ENCODE measurements at regions not wholly inside any gene's neighbourhood (a gene's known extent, or its start where the extent isn't known, plus 50 kb on each side); places are given as distances from the start of the nearest gene placed in this dataset.

DNA sequence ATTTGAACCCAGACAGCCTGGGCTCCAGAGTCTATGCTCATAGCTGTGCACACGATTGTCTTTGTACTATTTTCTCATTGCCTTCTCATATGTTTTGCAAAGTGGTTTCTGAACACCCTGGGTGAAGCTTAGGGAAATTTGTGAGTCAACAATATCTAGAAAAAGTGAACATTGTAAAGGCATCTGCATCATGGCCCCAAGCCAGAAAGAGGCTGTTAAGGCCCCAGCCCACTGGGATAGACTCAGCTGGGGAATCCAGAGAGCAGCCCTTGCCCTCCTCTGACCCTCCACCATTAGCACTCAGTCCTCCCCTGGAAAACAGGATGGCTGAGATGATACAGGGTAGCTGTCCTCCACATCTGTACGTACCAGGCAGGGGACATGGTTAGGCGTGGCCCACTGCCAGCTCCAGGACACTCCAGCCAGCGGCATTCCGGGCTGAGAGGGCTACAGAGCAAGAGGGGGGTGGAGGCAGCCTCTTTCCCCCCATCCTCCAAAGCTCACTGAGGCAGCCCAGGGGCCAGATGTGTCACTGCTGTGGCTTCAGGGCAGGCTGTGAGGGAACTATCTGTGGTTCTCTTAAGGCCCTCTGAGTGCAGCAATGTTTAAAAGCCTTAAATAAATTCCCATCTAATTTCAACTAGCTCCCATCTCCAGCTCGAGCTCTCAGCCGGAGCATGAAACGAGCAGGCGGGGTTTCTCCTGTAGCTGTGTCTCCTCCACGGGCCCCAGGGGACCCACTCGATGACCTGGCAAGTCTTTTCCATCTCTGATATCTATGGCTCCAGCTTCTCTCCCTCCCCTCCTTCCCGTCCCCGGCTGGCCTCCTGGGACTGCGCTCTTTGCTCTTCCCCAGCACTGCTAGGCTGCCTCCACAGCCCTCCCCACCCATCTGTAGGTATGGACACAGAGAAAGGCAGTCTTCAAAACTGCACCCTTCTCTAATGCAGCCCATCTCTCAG is 209.4 kb upstream of the LRFN2 start:
- DNase-seq (ENCODE audit: low read depth): no peak

DNA sequence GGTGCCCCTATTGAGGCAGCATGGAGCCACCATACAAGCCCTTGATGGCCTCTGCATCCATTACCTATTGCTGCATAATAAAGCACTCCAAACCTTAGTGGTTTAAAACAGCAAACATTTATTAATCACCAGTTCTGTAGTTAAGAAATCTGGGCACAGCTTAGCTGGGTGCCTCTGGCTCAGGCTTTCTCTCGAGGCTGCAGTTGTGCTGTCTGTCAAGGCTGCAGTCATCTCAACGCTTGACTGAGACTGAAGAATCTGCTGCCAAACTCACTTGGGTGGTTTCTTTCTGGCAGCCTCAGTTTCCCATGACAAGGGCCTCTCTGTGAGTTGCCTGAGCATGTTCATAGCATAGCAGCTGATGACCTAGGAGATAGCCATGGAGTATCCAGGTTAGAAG is 207.4 kb upstream of the LRFN2 start:
- no peak for DNase-seq (ENCODE audit: low read depth)

DNA sequence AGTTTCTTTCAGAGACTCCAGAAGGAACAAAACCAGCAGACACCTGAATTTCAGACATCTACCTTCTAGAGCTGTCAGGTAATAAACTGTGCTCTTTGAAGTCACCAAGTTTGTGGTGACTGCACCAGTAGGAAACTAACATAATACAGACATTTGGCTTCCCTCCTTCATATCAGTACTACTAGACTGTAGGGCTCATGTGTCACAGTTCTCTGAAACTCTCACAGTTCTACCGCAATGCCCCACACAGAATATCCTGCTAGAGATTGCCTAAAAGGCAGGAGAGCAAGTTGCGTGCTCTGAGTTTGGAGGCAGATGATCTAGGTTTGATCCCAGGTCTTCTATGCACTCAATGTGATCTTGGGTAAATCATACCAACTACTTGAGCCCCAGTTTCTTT is 205.0 kb upstream of the LRFN2 start:
- no peak for DNase-seq (ENCODE audit: low read depth)

DNA sequence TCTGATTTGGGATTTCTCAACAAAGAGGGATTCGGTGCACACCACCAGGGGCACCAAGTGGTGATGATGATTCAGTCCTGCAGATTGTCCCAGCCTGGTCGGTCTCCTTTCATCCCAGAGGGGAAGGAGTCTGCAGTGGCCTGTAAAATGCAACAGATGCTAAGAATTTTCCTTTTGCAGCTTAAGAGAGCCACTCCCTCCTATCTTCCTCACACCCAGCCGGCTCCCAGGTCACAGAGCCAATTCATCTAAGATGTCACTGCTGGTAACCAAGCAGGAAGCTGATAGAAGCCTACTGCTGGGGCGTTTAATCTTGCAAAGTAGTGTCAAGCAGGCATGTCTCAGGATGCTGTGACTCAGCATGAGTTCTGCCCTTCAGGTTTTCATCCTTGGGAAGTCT is 203.8 kb upstream of the LRFN2 start:
- DNase-seq (ENCODE audit: low read depth): no peak

DNA sequence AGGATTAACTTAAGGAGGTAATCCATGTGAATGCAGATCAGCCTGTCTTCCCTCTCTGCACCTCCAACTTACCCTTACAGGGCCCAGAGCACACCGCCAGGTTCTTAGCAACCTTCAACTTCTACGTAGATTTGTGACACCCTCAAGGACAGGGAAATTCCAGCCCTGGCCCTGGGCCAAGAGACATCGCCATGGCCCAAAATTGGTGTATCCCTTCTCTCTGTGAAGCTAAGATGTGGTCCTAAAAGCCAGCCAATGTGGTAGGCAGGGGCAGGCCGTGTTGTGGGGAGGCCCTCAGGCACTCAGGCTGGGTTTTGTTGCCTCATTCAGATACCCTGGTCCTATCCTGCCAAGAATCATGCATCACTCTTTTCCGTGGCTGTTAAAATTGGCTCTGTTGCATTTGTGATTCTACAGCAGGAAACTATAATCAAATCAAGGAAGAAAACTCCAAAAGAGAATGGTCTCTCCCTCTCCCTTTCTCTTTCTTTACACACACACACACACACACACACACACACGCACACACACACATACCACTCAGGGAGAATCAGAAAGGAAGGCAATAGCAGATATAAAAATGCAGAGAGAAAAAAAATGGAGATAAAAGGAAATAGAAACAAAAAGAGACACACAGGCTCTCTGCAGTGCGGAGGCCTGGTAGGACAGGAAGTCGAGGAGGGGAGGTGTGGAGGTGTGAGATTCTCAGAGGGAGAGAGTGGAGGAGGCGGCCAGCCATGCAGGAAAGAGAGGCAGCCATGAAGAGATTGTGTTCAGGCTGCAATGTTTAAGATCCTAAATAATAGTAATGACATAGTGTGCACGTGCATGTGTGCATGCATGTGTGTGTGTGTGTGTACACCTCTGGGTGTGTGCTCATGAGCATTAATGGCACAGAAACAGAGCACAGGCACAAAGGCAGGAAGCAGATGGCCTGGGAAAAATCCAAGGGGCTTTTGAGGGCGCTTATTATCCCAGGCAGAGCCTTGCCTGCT is 201.8 kb upstream of the LRFN2 start:
- no peak for DNase-seq (ENCODE audit: low read depth)

DNA sequence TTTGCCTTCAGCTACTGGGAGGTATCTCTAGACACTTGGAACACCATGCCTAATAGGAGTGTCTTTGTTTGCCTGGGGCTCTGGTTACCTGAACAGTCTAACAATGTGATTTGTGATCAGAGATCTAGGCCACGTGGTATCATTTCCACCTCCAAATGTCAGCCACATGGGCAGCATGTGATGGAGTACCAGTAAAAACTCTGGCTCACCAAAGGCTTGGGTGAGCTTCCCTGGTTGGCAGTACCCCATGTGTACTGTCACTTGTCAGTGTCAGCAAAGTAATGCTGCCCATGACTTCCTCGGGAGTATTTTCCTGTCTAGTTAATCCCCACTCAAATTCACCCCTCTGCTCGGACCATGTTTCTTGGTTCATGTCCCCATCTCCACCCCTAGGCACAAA is 195.2 kb upstream of the LRFN2 start:
- no peak for DNase-seq (ENCODE audit: low read depth)

DNA sequence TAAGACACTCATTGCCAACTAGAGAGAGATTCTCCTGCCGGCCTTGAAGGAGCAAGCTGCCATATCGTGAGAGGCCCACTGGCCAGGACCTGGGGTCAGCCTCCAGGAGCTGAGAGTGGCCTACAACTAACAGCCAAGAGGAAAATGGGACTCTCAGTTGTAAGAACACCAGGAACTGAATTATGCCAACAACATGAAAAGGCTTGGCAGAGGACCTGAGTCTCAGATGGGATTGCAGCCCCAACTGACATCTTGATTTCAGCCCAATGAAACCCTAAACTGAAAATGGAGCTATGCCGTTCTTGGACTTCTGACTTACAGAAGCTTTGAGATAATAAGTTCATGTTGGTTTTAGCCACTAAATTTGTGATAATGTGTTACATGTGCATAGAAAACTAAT is 193.5 kb upstream of the LRFN2 start:
- DNase-seq (ENCODE audit: low read depth): no peak

DNA sequence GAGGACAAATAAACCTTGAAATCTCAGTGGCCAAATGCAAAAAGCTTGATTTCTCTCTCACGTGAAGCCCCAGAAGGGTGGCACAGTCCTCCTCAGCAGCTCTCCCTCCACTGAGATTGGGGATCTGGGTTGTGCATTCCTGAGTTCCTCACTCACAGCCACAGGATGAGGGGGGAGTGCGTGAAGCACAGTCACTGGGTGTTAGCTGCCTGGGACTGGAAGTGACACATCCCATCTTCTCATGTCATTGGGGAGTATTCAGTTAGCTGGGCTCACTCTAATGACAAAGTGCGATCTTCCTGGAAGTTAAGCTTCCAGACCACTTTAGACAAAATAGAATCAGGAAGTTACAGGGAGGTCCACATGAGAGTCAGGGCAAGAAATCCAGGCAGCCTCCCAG is 192.2 kb upstream of the LRFN2 start:
- peak; percentile 90 for DNase-seq (ENCODE audit: low read depth)

DNA sequence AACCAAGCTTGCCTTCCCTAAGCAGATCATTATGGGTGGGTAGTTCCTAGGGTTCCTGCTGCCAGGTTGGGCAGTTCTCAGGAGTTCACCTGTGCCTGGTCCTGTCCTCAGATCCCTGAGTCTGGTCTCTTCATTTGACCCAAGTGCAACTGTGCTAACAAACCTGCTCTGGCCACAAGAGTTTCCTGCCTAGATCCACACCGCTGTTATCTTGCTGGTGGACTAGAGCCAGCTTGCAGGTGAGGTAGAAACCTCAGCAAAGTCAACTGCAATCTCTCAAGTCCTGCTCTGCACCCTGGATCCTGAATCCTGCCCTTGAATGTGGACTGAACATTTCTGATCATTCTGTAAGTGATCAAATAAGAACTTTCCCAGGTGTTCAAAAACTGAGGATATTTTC is 191.8 kb upstream of the LRFN2 start:
- DNase-seq (ENCODE audit: low read depth): no peak

DNA sequence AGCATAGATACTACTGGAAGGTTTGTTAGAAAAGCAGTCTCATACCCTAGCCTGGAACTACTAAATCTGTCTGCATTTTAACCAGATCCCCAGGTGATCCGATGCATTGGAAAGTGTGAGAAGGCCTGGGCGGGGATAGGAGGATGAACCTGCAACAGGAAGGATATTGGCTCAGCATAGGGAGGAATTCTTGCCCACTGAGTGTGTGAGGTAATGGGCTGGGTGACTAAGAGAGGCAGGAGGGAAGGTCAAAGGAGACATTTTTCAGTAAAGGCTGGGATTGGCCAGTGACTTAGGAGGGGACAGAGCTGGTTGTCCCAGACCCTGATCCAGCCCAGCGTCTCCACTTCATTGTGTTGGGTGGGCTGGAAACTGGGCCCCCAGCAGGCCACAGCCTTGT is 191.0 kb upstream of the LRFN2 start:
- DNase-seq (ENCODE audit: low read depth): peak; percentile 67

DNA sequence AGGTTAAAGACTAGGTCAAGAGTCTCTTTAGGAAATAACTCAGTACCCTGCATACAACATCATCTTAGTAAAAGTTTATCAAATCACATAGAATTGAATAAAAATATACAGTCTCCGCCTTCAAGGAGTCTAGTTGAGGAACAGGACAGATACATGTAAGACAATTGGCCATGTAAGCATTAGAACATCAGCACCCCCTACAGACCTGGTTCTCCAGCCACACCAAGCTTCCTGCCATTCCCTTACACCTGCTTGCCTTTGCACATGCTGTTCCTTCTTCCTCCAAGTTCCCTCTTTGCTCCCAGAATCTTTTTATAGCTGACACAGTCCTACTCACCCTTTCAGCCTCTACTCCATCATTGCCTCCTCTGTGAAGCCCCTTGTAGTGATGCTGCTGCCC is 187.8 kb upstream of the LRFN2 start:
- DNase-seq (ENCODE audit: low read depth): no peak

DNA sequence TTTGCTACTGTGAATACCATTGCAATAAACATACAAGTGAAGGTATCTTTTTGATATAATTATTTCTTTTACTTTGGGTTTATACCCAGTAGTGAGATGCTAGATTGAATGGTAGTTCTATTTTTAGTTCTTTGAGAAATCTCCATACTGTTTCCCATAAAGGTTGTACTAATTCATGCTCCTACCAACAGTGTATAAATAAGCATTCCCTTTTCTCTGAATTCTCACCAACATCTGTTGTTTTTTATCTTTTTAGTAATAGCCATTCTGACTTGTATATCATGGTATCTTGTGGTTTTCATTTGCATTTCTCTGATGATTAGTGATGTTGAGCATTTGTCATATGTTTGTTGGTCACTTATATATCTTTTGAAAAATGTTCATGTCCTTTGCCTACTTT is 183.6 kb upstream of the LRFN2 start:
- no peak for DNase-seq (ENCODE audit: low read depth)

DNA sequence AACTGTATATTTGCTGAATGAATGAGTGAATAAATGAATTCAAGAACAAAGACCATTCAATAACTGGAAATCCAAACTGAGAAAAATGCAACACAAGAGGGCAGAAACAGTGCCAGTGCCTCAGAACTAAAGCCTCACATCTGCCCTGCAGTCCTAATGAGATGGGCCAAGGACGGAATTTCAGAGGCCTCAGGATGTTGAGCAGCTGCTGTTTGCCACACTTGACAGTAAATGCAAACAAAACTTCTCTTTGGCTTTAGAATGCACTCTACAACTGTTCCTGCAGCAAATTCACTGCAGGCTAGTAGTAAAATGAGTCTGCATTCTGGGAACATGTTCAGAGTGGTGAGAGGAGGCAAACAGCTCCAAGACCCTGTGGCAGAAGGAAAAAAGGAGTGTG is 177.6 kb upstream of the LRFN2 start:
- DNase-seq (ENCODE audit: low read depth): no peak

DNA sequence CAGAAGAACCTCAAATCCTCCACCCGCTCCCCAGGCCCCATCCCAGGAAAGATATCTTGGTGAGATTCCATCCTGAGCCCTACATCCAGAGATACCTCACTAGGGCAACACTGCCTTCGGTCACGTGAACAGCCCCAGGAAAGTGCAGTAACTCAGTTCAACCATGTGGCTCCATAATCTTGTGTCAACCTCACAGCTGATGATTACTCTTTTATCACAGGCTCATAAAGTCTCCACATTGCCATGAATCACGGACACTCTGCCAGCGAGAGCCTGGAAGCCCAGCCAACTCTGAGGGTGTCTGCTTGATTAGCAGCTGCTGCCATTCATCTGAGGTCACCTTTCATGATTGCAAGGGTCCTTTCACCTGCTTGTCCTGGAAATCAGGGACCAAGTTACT is 175.8 kb upstream of the LRFN2 start:
- DNase-seq (ENCODE audit: low read depth): no peak

DNA sequence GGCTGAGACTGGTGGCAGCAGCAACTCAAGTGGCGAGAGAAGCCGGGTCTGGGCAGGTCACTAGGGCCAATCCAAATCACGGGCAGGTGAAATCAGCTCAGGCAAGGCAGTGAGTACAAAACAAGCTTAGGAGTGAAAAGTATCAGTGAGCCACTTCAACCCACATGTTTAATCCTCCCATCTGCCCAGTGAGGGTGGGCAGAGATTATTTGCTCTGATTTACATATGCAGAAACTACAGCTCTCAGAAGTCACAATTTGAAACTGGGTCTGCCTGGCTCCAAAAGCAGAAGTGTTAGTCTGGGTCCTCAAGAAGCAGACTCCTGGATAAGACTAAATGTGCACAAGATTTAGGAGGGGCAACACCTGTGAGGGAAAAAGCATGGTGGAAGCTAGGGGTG is 173.7 kb upstream of the LRFN2 start:
- DNase-seq (ENCODE audit: low read depth): no peak

DNA sequence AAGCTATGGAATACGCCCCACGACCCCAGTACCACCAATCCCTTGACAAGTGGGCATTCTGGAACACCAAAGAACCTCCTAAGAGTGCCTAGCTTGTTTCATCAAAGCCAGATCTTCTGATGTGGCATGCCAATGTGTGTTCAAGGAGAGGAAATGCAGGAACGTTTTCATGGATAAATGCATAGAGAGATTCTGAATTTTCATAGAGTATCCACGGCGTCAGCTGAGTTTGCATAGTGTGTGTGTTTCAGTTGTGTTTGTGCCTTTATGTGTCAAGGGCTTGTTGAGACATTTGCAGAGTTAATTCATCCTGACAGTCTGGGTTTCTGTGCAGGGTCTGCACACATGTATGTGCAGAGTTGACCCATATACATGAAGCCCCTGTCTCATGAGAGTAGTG is 172.7 kb upstream of the LRFN2 start:
- no peak for DNase-seq (ENCODE audit: low read depth)

DNA sequence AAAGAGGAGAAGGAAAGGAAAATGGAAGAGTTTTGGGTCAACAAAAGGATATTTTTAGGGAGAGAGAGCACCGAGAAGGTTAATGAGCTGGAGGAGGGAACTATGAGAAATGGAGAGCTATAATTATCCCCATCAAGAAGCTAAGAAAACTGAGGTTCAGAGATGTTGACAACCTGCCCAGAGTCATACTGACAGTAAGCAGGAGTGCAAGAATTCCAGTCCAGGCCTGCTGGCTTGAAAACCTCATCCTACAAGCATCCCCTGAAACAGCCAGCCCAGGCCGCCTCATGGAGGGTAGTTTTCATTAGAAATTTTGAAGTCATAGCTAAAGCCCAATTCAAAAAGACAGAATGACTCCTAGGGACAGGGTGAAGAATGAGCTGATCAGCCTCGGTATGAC is 172.1 kb upstream of the LRFN2 start:
- DNase-seq (ENCODE audit: low read depth): no peak

DNA sequence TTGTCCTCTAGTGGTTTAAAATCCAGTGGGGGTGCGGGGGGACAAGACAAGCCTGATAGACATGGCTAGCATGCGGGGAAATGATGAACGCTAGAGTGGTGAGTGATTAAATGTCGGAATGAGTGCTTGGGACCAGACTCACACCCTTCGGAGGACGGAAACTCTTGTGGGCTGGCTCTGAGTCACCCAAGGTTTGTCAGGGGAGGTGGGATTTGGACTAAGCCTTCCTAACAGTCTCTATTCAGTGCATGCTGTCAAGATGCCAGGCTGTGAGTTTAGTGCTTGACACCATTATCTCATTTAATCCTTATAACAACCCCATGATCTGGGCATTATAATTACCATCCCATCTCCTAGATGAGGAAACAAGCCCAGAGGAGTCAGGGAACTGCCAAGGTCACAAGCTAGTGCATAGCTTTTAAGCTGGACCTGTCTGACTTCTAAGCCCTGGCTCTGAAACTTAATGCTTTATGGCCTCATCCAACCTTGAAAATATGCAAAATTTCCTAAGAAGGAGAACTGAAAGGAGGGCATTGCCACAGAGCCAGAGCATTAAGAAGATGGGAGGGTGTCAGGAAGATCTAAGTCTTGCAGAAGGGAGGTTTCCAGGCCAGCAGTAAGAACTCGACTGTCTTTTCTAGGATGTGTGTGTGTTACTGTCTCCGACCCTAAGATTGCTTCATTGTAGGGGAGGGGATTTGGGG is 168.7 kb upstream of the LRFN2 start:
- peak; percentile 38 for DNase-seq (ENCODE audit: low read depth)

DNA sequence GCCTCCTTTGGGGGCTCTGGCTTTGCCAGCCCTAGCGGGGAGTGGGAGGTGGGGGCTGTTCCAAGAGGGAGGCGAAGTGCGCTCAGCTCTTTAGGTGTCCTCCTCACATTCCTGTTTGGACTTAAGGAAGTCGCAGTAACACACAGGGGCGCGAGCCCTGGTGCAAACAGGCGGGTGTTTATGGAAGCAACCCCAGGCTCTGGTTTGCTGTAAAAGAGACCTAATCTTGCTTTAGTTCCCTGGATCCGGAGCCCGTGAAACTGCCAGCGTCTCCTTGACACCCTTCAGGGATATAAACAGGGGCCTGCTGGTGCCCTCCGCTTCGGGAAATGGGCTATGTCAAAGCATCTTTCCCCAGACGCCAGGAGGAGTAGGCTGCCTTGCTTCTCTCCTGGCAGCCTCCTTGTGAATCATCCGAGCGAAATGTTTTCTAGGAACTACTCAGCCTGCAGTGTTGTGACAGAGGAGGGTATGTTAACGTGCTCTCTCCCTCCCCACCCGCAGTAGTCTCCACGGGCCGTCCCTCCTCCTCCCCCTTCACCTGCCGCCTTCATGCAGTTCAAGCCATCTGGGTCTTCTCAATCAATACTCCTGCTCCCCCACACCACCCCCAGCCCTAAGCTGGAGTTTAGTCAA is 168.0 kb upstream of the LRFN2 start:
- no peak for DNase-seq (ENCODE audit: low read depth)

DNA sequence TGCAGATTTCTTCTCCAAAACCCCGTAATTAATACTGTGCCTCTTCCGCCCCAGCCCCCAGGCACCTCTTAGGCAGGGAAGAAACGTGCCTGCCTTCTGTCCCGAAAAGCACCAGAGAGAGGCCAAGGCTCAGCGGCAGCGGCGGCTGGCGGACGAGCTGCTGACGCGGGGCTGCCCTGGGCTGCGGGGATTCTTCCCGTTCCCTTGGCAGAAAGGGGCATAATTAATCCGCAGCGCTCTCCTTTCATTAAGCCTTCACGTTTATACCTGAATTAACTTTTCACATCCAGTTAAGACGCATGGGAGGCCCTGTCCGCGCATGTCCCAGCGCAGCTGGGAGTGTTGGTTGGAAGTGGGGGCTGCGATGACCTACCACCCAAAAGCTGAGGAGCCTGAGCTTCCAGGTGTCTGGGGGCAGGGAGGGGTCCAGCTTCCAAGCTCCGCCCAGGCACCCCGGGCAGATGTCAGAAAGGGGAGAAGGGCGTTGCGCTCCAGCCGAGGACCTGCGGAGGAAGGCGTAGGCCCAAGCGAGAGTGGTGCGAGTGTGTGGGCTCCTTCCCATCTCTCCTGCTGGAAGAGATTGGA is 167.4 kb upstream of the LRFN2 start:
- no peak for DNase-seq (ENCODE audit: low read depth)

DNA sequence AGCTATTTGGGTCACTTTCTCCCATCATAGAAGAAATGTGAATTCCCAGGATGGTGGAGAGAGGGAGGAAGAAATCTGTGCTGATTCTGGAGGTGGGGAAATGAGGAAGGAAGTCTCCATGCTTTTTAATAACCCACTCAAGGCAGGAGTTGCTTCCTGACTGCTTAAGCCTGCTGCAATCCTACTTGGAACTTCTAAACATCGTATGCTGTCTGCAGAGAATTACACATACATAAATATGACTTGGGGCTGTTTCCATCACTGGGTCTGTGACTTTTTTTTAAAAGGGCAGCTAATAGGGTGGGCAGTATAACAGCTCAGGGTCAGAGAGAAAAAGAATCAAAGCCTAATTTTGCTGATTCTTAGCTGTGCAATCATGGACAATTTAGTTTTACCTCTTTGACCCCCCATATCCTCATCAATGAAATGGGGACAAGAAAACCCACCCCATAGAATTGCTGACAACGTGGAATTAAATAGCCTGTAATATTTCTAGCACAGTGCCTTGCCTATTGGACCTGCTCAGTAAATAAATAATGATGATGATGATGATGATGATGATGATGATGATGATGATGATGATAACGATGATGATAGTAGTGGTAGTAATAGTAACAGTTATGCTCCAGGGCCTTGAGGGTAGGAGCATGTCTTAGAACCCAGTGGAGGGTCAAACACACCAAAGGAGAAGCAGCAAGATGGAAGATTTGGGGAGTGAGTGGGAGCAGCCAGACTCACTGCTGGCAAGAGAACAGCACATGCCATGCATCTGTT is 166.7 kb upstream of the LRFN2 start:
- no peak for DNase-seq (ENCODE audit: low read depth)
